SK-N-SH (cell line): ENCODE measurements at regions not wholly inside any gene's neighbourhood (a gene's known extent, or its start where the extent isn't known, plus 50 kb on each side); places are given as distances from the start of the nearest gene placed in this dataset.

Experiments
- CTCF ChIA-PET: fragments of 300-600, 350-600 bp; formaldehyde crosslinking; extraction: SDS; loops from one replicate; lab custom pipeline; 2021; lab: Yijun Ruan, JAX
- POLR2A ChIA-PET: fragments of 350-600 bp; sonication (Branson Sonifier 250); formaldehyde crosslinking; extraction: SDS; loops from one replicate; lab custom pipeline; 2020; ENCODE audit warnings: antibody characterized with exemption, inconsistent platforms; lab: Yijun Ruan, JAX
- DNase-seq: peaks from one replicate; pipeline ENCODE4 v3.0.0; 2012
- H2AFZ ChIP-seq: fragments of 200-600 bp; sonication (generic); 2 replicates; pipeline ENCODE4 v1.8.1; 2016; ENCODE audit warnings: antibody characterized with exemption, mild to moderate bottlenecking, low read depth
- H3F3A ChIP-seq: fragments of 200-600 bp; sonication (generic); replicated peaks from 2 replicates; pipeline ENCODE3; 2016; ENCODE audit warnings: antibody characterized with exemption, mild to moderate bottlenecking; ENCODE audit not compliant: insufficient read depth
- H3K27ac ChIP-seq, 2 experiments: fragments of 200-500 bp in 1 of 2; fragments of 200-600 bp in 1 of 2; sonication (Bioruptor generic) in 1 of 2; sonication (generic), shearing (Covaris generic) in 1 of 2; 2 replicates each; pipeline versions ENCODE4 v1.5.1 to v1.6.1; 2014 to 2016; ENCODE audit warnings: low read depth in 2 of 2, inconsistent platforms in 1 of 2, low read length in 1 of 2, mild to moderate bottlenecking in 1 of 2, mixed read lengths in 1 of 2
- H3K27me3 ChIP-seq: fragments of 200-600 bp; sonication (generic), shearing (Covaris generic); 2 replicates; pipeline ENCODE4 v1.6.1; 2016; ENCODE audit warnings: mixed run types; ENCODE audit not compliant: insufficient read depth
- H3K36me3 ChIP-seq, 2 experiments: fragments of 200-500 bp in 1 of 2; fragments of 200-600 bp in 1 of 2; sonication (Bioruptor generic) in 1 of 2; sonication (generic) in 1 of 2; replicated peaks in 1 of 2; 2 replicates each; pipeline versions ENCODE3 to v1.5.1; 2014 to 2016; ENCODE audit warnings: low read length in 1 of 2, mild to moderate bottlenecking in 1 of 2; ENCODE audit not compliant: insufficient read depth in 2 of 2, control insufficient read depth in 1 of 2
- H3K4me1 ChIP-seq, 2 experiments: fragments of 200-500 bp in 1 of 2; fragments of 200-600 bp in 1 of 2; sonication (Bioruptor generic) in 1 of 2; sonication (generic), shearing (Covaris generic) in 1 of 2; 2 replicates each; pipeline versions ENCODE4 v1.5.1 to v1.6.1; 2014 to 2016; ENCODE audit warnings: low read depth in 1 of 2, low read length in 1 of 2, mixed run types in 1 of 2; ENCODE audit not compliant: insufficient read depth in 2 of 2, control insufficient read depth in 1 of 2
- H3K4me2 ChIP-seq: fragments of 200-600 bp; sonication (generic), shearing (Covaris generic); 2 replicates; pipeline ENCODE4 v1.6.1; 2017; ENCODE audit warnings: mixed run types
- H3K4me3 ChIP-seq, 2 experiments: fragments of 200-500 bp in 1 of 2; fragments of 200-600 bp in 1 of 2; sonication (Bioruptor generic) in 1 of 2; sonication (generic), shearing (Covaris generic) in 1 of 2; 2 replicates each; pipeline versions ENCODE4 v1.5.1 to v1.8.1; 2014 to 2016; ENCODE audit warnings: low read depth in 2 of 2, inconsistent platforms in 1 of 2, low read length in 1 of 2, mild to moderate bottlenecking in 1 of 2, mixed read lengths in 1 of 2, moderate library complexity in 1 of 2
- H3K79me2 ChIP-seq: fragments of 200-600 bp; sonication (generic); 2 replicates; pipeline ENCODE4 v1.8.1; 2017; ENCODE audit warnings: mild to moderate bottlenecking; ENCODE audit not compliant: insufficient read depth
- H3K9ac ChIP-seq: fragments of 200-600 bp; sonication (generic); 2 replicates; pipeline ENCODE4 v1.6.1; 2017; ENCODE audit warnings: mixed run types
- H3K9me2 ChIP-seq: fragments of 200-600 bp; sonication (generic); 2 replicates; pipeline ENCODE4 v1.6.1; 2017; ENCODE audit warnings: mixed run types
- H3K9me3 ChIP-seq: fragments of 200-600 bp; sonication (generic); 2 replicates; pipeline ENCODE4 v1.6.1; 2017; ENCODE audit warnings: mixed run types, mild to moderate bottlenecking, moderate library complexity
- H4K20me1 ChIP-seq: fragments of 200-600 bp; sonication (generic); 2 replicates; pipeline ENCODE4 v1.6.1; 2017; ENCODE audit warnings: mild to moderate bottlenecking, mixed run types; ENCODE audit not compliant: insufficient read depth
- CHD2 ChIP-seq: fragments of 150-350 bp; IDR thresholded peaks from 2 replicates; pipeline ENCODE4 v1.6.1; 2018; ENCODE audit warnings: low read length; ENCODE audit not compliant: partially characterized antibody
- ELF1 ChIP-seq: IDR thresholded peaks from 2 replicates; pipeline ENCODE4 v1.4.0; 2012
- EP300 ChIP-seq, 2 experiments: IDR thresholded peaks; 2 replicates each; pipeline versions ENCODE4 v1.4.0 to v1.6.1; 2012; ENCODE audit warnings: borderline replicate concordance in 1 of 2, low read depth in 1 of 2, low read length in 1 of 2
- FOXJ3 ChIP-seq: sonication (generic); formaldehyde crosslinking; IDR thresholded peaks from 2 replicates; pipeline ENCODE4 v1.5.1; 2020; ENCODE audit warnings: mild to moderate bottlenecking, missing genetic modification reagents
- GABPA ChIP-seq: IDR thresholded peaks from 2 replicates; pipeline ENCODE4 v1.4.0; 2012; ENCODE audit warnings: low read depth, mild to moderate bottlenecking
- GATA2 ChIP-seq: sonication (generic); formaldehyde crosslinking; IDR thresholded peaks from 2 replicates; pipeline ENCODE4 v1.5.0; 2020; ENCODE audit warnings: mild to moderate bottlenecking, missing genetic modification reagents
- JUND ChIP-seq: IDR thresholded peaks from 2 replicates; pipeline ENCODE4 v1.4.0; 2012
- MEF2A ChIP-seq: IDR thresholded peaks from 2 replicates; pipeline ENCODE4 v1.4.0; 2012; ENCODE audit warnings: low read depth, borderline replicate concordance
- NFIC ChIP-seq: IDR thresholded peaks from 2 replicates; pipeline ENCODE4 v1.4.0; 2012; ENCODE audit warnings: borderline replicate concordance
- NRF1 ChIP-seq: IDR thresholded peaks from 2 replicates; pipeline ENCODE4 v1.6.1; 2012; ENCODE audit warnings: low read depth, mild to moderate bottlenecking, low read length
- RXRA ChIP-seq: IDR thresholded peaks from 2 replicates; pipeline ENCODE4 v1.4.0; 2012; ENCODE audit warnings: low read depth, mild to moderate bottlenecking, borderline replicate concordance
- SIN3A ChIP-seq: IDR thresholded peaks from 2 replicates; pipeline ENCODE4 v1.6.1; 2012; ENCODE audit warnings: low read depth, mild to moderate bottlenecking, low read length, moderate library complexity, borderline replicate concordance
- SMC3 ChIP-seq: IDR thresholded peaks from 2 replicates; pipeline ENCODE4 v1.6.1; 2012; ENCODE audit warnings: low read depth, low read length, improper control_type of control experiment
- TCF12 ChIP-seq: IDR thresholded peaks from 2 replicates; pipeline ENCODE4 v1.4.0; 2012
- YY1 ChIP-seq: IDR thresholded peaks from 2 replicates; pipeline ENCODE4 v1.4.0; 2012; ENCODE audit warnings: low read depth, mild to moderate bottlenecking
- WGBS: methylation state at CpG from one replicate; pipeline ENCODE4 v1.1.6; 2017; ENCODE audit warnings: low lambda C conversion rate; 5-methylcytosine and 5-hydroxymethylcytosine counted together
- TF ChIP-seq, protein P1 (sequence below): IDR thresholded peaks from 2 replicates; pipeline ENCODE4 v1.4.0; 2012; ENCODE audit warnings: low read depth
- TF ChIP-seq, protein P2 (sequence below): IDR thresholded peaks from 2 replicates; pipeline ENCODE4 v1.4.0; 2012; ENCODE audit warnings: low read depth, borderline replicate concordance
- TF ChIP-seq, protein P3 (sequence below): IDR thresholded peaks from 2 replicates; pipeline ENCODE4 v1.4.0; 2012; ENCODE audit warnings: low read depth, borderline replicate concordance
- TF ChIP-seq, protein P4 (sequence below): IDR thresholded peaks from 2 replicates; pipeline ENCODE4; 2012
- TF ChIP-seq, protein P5 (sequence below): fragments of 200-600 bp; sonication (generic); IDR thresholded peaks from 2 replicates; pipeline ENCODE4 v1.6.1; 2017; ENCODE audit warnings: antibody characterized with exemption, mild to moderate bottlenecking, moderate library complexity

DNA sequence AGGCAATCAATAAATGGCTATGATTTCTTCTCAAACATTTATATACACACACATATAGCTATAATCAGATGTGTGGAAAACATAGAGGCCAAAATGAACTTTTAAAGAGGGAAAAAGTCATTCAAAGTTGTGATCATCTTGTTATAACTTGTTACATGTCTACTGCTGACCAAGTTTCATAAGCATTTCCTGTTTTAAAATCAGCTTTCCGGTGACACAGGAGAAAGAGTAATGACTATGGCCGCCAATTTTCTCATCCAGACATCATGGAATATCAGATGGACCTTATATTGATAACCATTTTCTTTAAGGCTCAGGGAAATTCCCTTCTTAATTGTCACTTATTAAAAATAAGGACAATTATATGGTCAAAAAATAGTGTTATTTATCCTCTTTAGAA is 71.7 kb upstream of the AGTR1 start:
- Histone ChIP-seq H3K9ac (no peak overlapping the region), H3K9me3 (no peaks in the 10 kb centered on the region), H3K79me2 (no peaks in the 10 kb centered on the region), H3K4me1 (no peaks in the 10 kb centered on the region; a peak in 1 of 4 replicates), H3K27me3 (no peaks in the 10 kb centered on the region), H3F3A (no peaks in the 10 kb centered on the region), H3K27ac (no peak overlapping the region), H2AFZ (no peak overlapping the region), H3K4me3 (no peak overlapping the region), H3K36me3 (no peaks in the 10 kb centered on the region), H4K20me1 (no peaks in the 10 kb centered on the region), H3K9me2 (no peaks in the 10 kb centered on the region), H3K4me2 (no peak overlapping the region)
- 76% methylated on average over 2 of the region's 2 CpGs for WGBS
- POLR2A ChIA-PET: no interaction called here
- TF ChIP-seq, protein P1, sequence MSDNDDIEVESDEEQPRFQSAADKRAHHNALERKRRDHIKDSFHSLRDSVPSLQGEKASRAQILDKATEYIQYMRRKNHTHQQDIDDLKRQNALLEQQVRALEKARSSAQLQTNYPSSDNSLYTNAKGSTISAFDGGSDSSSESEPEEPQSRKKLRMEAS: no peak
- TF ChIP-seq, protein P2, sequence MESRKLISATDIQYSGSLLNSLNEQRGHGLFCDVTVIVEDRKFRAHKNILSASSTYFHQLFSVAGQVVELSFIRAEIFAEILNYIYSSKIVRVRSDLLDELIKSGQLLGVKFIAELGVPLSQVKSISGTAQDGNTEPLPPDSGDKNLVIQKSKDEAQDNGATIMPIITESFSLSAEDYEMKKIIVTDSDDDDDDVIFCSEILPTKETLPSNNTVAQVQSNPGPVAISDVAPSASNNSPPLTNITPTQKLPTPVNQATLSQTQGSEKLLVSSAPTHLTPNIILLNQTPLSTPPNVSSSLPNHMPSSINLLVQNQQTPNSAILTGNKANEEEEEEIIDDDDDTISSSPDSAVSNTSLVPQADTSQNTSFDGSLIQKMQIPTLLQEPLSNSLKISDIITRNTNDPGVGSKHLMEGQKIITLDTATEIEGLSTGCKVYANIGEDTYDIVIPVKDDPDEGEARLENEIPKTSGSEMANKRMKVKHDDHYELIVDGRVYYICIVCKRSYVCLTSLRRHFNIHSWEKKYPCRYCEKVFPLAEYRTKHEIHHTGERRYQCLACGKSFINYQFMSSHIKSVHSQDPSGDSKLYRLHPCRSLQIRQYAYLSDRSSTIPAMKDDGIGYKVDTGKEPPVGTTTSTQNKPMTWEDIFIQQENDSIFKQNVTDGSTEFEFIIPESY: no peak
- TF ChIP-seq GABPA: no peak
- TF ChIP-seq NFIC: no peak
- TF ChIP-seq TCF12: no peak
- no peak for TF ChIP-seq NRF1
- TF ChIP-seq, protein P3, sequence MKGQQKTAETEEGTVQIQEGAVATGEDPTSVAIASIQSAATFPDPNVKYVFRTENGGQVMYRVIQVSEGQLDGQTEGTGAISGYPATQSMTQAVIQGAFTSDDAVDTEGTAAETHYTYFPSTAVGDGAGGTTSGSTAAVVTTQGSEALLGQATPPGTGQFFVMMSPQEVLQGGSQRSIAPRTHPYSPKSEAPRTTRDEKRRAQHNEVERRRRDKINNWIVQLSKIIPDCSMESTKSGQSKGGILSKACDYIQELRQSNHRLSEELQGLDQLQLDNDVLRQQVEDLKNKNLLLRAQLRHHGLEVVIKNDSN: no peak
- TF ChIP-seq CHD2: no peak
- TF ChIP-seq JUND: no peak
- no peak for TF ChIP-seq GATA2
- TF ChIP-seq YY1: no peak
- TF ChIP-seq, protein P4, sequence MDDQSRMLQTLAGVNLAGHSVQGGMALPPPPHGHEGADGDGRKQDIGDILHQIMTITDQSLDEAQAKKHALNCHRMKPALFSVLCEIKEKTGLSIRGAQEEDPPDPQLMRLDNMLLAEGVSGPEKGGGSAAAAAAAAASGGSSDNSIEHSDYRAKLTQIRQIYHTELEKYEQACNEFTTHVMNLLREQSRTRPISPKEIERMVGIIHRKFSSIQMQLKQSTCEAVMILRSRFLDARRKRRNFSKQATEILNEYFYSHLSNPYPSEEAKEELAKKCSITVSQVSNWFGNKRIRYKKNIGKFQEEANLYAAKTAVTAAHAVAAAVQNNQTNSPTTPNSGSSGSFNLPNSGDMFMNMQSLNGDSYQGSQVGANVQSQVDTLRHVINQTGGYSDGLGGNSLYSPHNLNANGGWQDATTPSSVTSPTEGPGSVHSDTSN: no peak
- no peak for TF ChIP-seq RXRA
- TF ChIP-seq SMC3: no peak
- no peak for TF ChIP-seq ELF1
- TF ChIP-seq FOXJ3 (CRISPR knock-in tag): no peak
- no peak for TF ChIP-seq SIN3A
- TF ChIP-seq EP300 (IDR thresholded peaks at IDR 0.05; ENCODE audit: borderline replicate concordance in 1 of 2, low read depth in 1 of 2, low read length in 1 of 2): no peak
- TF ChIP-seq MEF2A: no peak
- TF ChIP-seq, protein P5, sequence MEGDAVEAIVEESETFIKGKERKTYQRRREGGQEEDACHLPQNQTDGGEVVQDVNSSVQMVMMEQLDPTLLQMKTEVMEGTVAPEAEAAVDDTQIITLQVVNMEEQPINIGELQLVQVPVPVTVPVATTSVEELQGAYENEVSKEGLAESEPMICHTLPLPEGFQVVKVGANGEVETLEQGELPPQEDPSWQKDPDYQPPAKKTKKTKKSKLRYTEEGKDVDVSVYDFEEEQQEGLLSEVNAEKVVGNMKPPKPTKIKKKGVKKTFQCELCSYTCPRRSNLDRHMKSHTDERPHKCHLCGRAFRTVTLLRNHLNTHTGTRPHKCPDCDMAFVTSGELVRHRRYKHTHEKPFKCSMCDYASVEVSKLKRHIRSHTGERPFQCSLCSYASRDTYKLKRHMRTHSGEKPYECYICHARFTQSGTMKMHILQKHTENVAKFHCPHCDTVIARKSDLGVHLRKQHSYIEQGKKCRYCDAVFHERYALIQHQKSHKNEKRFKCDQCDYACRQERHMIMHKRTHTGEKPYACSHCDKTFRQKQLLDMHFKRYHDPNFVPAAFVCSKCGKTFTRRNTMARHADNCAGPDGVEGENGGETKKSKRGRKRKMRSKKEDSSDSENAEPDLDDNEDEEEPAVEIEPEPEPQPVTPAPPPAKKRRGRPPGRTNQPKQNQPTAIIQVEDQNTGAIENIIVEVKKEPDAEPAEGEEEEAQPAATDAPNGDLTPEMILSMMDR: no peak
- no peak for DNase-seq
- CTCF ChIA-PET: interaction anchor here (2.0 kb wide), 1 partner anchor 17 kb away, joined by 4 read pairs; no protein-coding TSS in a partner anchor
